GM12874 (cell line): ENCODE measurements at regions not wholly inside any gene's neighbourhood (a gene's known extent, or its start where the extent isn't known, plus 50 kb on each side); places are given as distances from the start of the nearest gene placed in this dataset.

Source experiments
- TF ChIP-seq, protein P1 (sequence below): IDR thresholded peaks from 2 replicates; pipeline ENCODE4 v1.5.1; 2011; ENCODE audit warnings: low read depth, mild to moderate bottlenecking, control low read depth, low read length, moderate library complexity; ENCODE audit not compliant: insufficient read depth

DNA sequence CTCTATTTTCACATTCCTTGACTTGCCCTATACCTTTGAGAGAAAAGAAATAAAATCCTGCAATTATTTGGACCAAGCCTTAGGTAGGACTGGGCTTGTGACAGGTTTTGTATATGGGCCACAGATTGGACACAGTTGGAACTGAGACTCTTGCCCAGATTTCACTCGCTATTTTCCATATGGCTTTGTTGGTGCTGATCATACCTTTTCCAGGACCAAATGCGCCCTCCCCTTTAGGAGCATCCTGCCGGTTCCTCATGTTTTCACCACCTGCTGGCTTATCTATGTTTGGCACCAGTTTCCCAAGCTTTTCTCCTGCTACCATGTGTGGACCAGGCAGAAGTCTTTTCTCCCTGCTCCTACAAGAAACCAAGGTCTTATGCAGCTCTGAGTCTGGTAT, 494.9 kb downstream of the EPHA4 start:
- TF ChIP-seq, protein P1, sequence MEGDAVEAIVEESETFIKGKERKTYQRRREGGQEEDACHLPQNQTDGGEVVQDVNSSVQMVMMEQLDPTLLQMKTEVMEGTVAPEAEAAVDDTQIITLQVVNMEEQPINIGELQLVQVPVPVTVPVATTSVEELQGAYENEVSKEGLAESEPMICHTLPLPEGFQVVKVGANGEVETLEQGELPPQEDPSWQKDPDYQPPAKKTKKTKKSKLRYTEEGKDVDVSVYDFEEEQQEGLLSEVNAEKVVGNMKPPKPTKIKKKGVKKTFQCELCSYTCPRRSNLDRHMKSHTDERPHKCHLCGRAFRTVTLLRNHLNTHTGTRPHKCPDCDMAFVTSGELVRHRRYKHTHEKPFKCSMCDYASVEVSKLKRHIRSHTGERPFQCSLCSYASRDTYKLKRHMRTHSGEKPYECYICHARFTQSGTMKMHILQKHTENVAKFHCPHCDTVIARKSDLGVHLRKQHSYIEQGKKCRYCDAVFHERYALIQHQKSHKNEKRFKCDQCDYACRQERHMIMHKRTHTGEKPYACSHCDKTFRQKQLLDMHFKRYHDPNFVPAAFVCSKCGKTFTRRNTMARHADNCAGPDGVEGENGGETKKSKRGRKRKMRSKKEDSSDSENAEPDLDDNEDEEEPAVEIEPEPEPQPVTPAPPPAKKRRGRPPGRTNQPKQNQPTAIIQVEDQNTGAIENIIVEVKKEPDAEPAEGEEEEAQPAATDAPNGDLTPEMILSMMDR, result no peak

DNA sequence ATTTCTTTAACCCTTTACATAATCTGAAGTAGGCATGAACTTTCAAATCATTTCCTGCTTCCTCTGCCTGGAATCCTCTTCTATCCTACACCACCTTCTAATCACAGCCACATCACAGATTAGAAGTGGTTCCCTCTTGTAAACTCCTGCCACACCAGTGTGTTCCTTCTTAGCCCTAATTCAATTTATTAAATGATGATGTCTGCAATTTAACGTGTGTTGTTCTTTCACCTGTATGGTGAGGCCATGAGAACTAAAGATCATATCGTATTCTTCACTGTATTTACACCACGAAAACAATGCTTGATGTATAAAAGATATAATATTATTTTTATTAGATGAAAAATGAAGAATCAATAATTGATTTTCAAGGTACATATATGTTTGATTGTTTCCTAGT, 494.3 kb downstream of the EPHA4 start:
- TF ChIP-seq, protein P1, result no peak

DNA sequence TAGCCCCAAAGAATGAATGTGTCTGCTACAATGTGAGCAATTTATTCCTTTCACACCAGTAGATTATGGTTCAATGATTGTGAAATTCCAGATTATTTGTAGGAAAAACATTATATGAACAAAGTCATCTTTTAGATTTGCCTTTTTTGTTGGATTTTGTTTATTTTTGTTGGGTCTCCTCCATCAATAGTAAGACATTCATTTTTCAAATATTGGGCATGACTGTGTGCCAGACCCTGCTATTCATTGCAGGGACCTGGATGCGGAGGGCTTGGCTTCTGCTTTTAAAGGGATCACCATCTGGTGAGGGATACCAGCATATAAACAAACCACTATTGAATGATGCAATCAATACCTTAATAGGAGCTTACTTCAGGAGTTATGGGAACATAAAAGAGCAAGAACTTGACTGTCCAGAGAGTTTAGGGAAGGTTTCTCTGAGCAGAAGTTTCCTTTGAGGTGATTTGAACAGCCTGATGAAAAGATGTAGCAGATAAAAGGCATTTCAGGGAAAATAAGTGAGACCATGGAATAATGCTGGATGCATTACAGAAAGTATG, 486.7 kb downstream of the EPHA4 start:
- TF ChIP-seq, protein P1, result no peak

DNA sequence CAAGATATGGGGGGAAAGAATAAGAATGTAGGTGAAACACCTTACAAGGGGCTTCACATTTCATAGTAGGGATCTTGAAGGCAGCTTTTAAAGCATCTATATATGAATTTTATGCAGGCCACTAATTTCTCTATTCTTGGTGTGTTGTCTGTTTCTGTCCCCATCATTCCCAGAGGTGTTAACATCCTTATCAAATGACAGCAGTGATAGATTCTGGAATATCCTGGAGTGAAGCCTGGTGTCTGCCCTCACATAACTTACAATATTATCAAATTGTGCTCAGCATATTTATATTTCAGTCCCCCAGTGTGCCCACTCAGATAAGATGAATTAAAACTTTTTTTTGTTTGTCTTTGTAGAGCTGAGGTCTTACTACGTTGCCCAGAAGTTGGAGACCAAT, 486.2 kb downstream of the EPHA4 start:
- TF ChIP-seq, protein P1, result no peak

DNA sequence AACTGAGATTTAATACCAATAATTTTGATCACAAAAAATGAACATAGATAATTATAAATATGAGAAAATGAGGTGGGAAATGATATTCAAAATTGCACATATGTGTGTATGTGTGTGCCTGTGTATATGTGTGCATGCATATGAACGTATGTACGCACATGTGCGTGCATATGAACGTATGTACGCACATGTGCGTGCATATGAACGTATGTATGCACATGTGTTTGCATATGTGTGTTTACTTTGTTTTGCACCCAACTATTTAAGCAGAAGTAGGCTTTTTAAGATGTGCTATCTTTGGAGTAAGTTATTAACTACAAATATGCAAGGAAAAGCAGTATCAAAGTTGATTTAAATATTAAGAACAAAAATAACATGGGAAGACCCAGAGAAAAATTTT, 484.3 kb downstream of the EPHA4 start:
- TF ChIP-seq, protein P1, result no peak

DNA sequence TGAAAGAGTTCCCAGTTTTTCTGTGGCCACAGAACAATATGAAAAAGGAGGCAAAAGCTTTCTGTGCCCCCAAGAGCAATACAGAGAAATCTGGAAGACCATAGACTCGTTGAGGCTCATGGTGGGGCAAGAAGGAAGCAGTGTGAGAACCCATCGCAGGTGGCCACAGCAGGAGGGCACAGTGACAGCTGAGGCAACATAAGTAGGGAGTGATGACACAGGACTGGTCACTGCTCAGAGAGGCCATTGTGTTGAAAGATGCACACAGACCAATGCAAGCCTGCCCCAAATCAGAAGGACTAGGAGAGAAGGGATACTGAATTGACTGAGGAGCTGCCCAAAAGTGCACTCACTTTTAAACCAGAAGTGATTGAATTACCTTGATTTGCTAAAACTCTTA, 483.6 kb downstream of the EPHA4 start:
- TF ChIP-seq, protein P1, result no peak

DNA sequence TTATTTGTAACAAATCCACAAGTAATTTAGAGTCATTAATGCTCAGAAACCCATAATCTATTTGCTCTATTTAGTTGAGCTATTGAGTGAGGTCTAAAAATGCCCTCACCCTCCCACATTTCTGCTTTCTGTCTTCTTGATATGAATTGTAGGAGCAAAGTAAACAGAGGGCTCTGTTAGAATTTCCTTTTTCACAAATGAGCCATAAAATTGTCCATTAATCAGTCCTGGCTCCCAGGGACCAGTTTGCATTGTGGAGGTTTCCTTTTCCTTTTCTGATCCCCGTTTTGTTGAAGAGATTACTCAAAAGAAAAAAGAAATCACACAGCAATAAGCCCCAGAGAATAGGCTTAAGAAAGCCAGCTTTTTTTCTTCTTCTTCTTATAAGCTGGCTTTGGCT, 476.7 kb downstream of the EPHA4 start:
- TF ChIP-seq, protein P1, result no peak
